Spinal cord (tissue), 9 donors: ENCODE measurements at regions not wholly inside any gene's neighbourhood (a gene's known extent, or its start where the extent isn't known, plus 50 kb on each side); places are given as distances from the start of the nearest gene placed in this dataset.
A peak's percentile ranks its signal among the peaks of the same experiment; 100 is the strongest.
"Not testable (repeated sequence)": the region's sequence is repeated elsewhere in the genome, so short reads cannot be mapped to it uniquely, and the experiment has no call there.

ENCODE experiments used
- DNase-seq, 6 donors: peaks; one replicate each; pipeline versions ENCODE4 v3.0.0 to v3.0.0-alpha.2; 2013 to 2015; ENCODE audit warnings: low spot score in 6 of 6, low read depth in 4 of 6
- H3K27ac ChIP-seq: one replicate; pipeline ENCODE4 v1.5.1; 2013; ENCODE audit warnings: low read depth, low read length, control low read depth
- H3K27me3 ChIP-seq: one replicate; pipeline ENCODE4 v1.6.1; 2013; ENCODE audit warnings: low read length; ENCODE audit not compliant: control insufficient read depth, insufficient read depth
- H3K36me3 ChIP-seq: one replicate; pipeline ENCODE4 v1.6.1; 2013; ENCODE audit warnings: low read length; ENCODE audit not compliant: control insufficient read depth, insufficient read depth
- H3K4me1 ChIP-seq: one replicate; pipeline ENCODE4 v1.6.1; 2013; ENCODE audit warnings: low read length; ENCODE audit not compliant: control insufficient read depth, insufficient read depth
- H3K4me3 ChIP-seq: one replicate; pipeline ENCODE4 v1.5.1; 2013; ENCODE audit warnings: low read depth, low read length, control low read depth
- H3K9me3 ChIP-seq: one replicate; pipeline ENCODE4 v1.6.1; 2013; ENCODE audit warnings: low read length; ENCODE audit not compliant: control insufficient read depth, insufficient read depth
- WGBS: methylation state at CpG from one replicate; pipeline ENCODE4 v1.1.5; 2013; ENCODE audit warnings: missing lambda C conversion rate; ENCODE audit not compliant: insufficient coverage; 5-methylcytosine and 5-hydroxymethylcytosine counted together
- donor health status: healthy.

- WGBS = no CpG with 5 or more reads among the region's 3 CpGs
- no peak for DNase-seq
- Histone ChIP-seq H3K4me3 (no peak overlapping the region), H3K27me3 (no peaks in the 10 kb centered on the region), H3K27ac (no peak overlapping the region), H3K9me3 (no peaks in the 10 kb centered on the region), H3K36me3 (no peaks in the 10 kb centered on the region), H3K4me1 (no peaks in the 10 kb centered on the region)
These were observed 161.1 kb downstream of the PHF8 start for GRCh38 chrX:53883196-53883595.

DNA sequence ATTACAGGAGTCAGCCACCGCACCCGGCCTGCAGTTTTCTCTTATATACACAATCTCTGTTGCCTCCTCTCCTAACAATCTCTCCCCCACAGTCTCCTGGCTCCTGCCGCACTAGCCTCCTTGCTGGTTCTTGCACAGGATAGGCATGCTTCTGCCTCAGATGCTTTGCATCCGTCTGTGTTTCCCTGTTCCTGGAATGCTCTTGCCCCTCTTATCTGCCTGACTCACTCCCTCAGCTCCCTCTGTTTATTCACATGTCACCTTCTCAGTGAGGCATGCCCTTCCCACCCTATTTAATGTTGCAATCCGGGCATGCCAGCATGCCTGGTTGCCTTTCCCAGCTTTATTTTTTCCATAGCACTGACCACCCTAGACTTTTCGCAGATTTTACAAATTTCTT is 161.9 kb downstream of the PHF8 start:
- H3K9me3 ChIP-seq = no peaks in the 10 kb centered on the region
- DNase-seq = no peak
- 71% methylated on average over 6 of the region's 6 CpGs for WGBS
- no peaks in the 10 kb centered on the region for H3K36me3 ChIP-seq
- H3K27me3 ChIP-seq = no peaks in the 10 kb centered on the region
- H3K4me3 ChIP-seq = no peak overlapping the region
- H3K4me1 ChIP-seq = no peaks in the 10 kb centered on the region
- H3K27ac ChIP-seq = no peak overlapping the region

GRCh38 chrX:53880786-53881185 is 163.5 kb downstream of the PHF8 start:
- H3K36me3 ChIP-seq, H3K27me3 ChIP-seq, DNase-seq, H3K27ac ChIP-seq, H3K9me3 ChIP-seq, H3K4me3 ChIP-seq, H3K4me1 ChIP-seq: not testable (repeated sequence)
- WGBS = 50% methylated on average over 1 of the region's 2 CpGs

DNA sequence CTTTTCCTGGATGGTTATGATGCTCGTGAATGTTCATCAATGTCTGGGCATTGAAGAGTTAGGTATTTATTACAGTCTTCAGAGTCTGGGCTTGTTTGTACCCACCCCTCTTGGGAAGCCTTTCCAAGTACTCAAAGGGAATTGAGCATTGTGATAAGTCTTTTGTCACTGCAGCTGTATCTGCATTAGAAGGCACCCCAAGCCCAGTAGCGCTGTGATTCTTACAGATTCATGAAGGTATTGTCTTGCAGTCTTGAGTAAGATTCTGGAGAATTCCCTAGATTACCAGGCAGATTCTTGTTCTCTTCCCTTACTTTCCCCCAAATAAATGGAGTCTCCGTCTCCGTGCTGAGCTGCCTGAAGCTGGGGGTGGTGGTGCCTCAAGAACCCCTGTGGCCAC is 173.4 kb upstream of the HUWE1 start:
- Histone ChIP-seq H3K36me3 (no peaks in the 10 kb centered on the region), H3K27me3 (no peaks in the 10 kb centered on the region), H3K4me1 (no peaks in the 10 kb centered on the region), H3K27ac (no peak overlapping the region), H3K9me3 (peaks cover 1% of the 10 kb centered on the region), H3K4me3 (no peak overlapping the region)
- WGBS = 60% methylated on average over 2 of the region's 4 CpGs
- DNase-seq = no peak

- Histone ChIP-seq H3K4me1 (no peaks in the 10 kb centered on the region), H3K36me3 (no peaks in the 10 kb centered on the region), H3K27me3 (no peaks in the 10 kb centered on the region), H3K27ac (no peak overlapping the region), H3K9me3 (no peaks in the 10 kb centered on the region), H3K4me3 (no peak overlapping the region)
- peak in 2 of 6 donors; percentile 27 to 54 for DNase-seq
- 58% methylated on average over 2 of the region's 8 CpGs for WGBS
These were observed 145.4 kb upstream of the HUWE1 start for GRCh38 chrX:53831662-53832635.

DNA sequence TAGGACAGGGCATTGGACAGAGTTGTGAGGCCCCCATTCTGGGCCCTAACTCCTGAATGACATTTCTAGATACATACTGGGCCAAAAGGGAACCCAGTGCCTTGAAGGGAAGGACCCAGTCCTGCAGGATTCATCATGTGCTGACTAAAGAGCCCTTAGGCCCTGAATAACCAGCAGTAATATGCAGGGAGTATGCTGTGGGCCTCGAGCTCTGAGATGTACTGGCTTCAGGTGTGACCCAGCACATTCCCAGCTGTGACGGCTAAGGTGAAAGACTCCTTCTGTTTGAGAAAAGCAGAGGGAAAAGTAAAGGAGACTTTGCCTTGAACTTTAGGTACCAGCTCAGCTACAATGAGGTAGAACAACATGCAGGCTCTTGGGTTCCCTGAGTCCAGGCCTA is 138.2 kb upstream of the HUWE1 start:
- WGBS = 72% methylated on average over 2 of the region's 2 CpGs
- Histone ChIP-seq H3K4me1 (no peaks in the 10 kb centered on the region), H3K4me3 (no peak overlapping the region), H3K27me3 (no peaks in the 10 kb centered on the region), H3K27ac (no peak overlapping the region), H3K9me3 (no peaks in the 10 kb centered on the region), H3K36me3 (no peaks in the 10 kb centered on the region)
- DNase-seq = no peak

DNA sequence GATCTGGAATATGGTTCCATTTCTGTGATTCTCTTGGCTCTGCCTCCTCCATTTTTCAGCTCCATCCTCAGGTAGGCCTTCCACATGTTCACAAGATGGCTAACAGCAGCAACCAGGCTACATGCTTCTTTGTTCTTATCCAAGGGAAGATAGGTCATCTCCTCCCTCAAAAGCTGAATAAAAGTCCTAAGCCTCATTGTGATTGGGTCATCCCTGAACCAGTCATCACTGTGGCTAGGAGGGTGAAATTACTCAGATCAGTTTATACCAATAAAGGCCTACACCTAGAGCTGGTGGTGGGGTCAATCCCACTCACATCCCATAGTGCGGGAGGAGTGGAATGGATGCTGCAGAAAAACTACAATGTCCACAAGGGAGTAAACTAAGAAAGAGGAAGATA is 131.6 kb upstream of the HUWE1 start:
- not testable (repeated sequence) for H3K4me3 ChIP-seq, DNase-seq, H3K4me1 ChIP-seq, H3K27ac ChIP-seq, H3K27me3 ChIP-seq, H3K9me3 ChIP-seq, H3K36me3 ChIP-seq
- WGBS = no CpG with 5 or more reads among the region's 1 CpG

DNA sequence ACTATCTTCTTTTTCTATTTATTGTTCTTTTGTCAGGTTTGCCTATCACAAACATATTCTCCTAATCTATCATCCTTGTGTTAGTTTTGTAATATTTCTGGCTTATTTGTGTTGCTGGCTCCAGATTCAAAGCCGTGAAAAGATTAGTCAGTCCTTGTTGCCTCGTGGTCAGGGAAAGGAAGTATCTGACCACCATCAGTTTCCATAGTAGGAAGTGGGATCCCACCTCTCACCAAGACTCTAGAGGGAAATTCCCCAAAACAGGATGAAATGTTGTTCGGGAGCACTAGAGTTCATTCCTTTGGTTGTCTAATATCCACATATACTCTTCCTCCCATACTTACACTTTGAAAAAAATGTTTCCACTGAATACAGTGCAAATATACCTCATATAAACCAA is 131.0 kb upstream of the HUWE1 start:
- H3K27ac ChIP-seq = no peak overlapping the region
- H3K4me1 ChIP-seq = no peaks in the 10 kb centered on the region
- no peak for DNase-seq
- WGBS = 100% methylated on average over 1 of the region's 3 CpGs
- no peaks in the 10 kb centered on the region for H3K9me3 ChIP-seq
- H3K27me3 ChIP-seq = no peaks in the 10 kb centered on the region
- no peaks in the 10 kb centered on the region for H3K36me3 ChIP-seq
- no peak overlapping the region for H3K4me3 ChIP-seq

DNA sequence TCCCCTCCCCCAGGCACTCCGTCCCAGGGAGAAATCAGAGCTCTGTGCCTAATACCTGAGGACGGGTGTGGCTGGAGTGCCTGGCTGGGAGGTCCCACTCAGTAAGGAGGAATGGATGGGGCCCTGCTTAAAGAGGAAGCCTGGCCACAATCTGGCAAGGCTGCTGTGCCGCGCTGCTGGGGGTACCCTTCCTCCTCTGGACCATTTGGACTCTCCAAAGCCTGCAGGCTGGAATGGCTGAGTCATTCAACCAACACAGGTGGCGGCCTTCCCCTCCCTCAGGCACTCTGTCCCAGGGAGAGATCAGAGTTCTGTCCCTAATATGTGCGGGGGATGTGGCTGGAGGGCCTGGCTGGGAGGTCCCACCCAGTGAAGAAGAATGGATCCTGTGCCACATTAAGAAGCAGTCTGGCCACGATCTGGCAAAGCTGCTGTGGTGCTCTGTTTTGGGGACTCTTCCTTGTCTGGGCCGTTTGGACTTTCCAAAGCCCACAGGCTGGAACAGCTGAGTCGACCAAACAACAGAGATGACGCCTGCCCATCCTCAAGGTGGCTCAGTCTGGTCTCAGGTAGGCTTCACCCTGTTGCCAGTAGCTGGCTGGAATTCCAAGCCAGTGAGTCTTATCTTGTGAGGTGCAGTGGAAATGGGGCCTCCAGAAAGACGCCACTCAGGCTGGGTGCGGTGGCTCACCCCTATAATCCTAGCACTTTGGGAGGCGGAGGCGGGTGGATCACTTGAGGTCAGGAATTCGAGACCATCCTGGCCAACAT is 127.3 kb upstream of the HUWE1 start:
- H3K4me1 ChIP-seq = no peaks in the 10 kb centered on the region
- H3K36me3 ChIP-seq = no peaks in the 10 kb centered on the region
- no peaks in the 10 kb centered on the region for H3K27me3 ChIP-seq
- H3K4me3 ChIP-seq = no peak overlapping the region
- H3K9me3 ChIP-seq = no peaks in the 10 kb centered on the region
- 73% methylated on average over 13 of the region's 15 CpGs for WGBS
- no peak overlapping the region for H3K27ac ChIP-seq
- DNase-seq = no peak
